ENCODE measurements at regions not wholly inside any gene's neighbourhood (a gene's known extent, or its start where the extent isn't known, plus 50 kb on each side); places are given as distances from the start of the nearest gene placed in this dataset.

DNA sequence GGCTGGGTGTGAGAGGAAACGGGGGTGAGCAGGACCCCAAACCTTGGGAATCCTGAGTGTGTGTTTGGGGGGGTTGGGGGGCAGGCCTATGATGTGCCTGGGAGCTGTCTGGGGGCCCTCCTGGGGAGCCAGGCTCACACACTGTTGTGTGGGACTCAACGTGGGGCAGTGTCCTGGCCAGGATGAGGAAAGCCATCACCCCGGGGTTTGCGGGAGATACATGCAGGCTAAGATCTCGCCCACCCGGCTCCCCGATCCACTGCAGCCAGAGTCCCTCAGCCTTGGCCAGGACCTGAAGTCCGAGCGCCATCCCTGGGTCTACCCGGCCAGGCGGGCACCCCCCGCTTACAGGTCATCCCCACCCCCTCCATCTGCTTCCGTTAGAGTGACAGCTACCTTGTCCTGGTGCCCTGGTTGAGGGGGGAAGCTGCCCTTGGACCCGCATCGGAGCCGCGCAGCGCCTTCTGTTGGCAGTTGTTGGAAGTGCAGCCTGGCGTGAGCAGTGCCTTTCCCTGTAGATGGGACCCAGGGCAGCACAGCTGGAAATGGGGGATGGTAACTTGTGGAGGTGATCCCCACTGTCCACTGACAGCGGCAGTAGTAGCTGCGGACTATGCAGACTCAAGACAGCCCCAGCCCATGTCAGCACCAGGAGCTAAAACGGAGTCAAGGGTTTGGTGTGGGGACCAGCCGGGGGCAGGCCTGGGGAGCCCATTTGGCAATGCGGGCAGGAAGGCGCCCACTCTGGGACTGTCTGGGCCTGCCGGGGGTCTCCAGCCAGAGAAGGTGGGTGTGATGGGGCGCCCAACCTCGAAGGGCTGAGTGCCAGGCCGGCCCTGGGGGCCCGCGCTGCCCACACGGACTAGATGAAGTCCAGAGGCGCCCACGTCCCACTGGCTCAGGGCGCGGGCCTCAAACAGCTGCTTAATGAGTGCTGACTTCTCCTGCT lies 885.6 kb upstream of the ZNF722 start:
- H3K27ac ChIP-seq (replicated peaks; ENCODE audit: low read length) = no peak overlapping the region
- no peak overlapping the region for H2BK120ac ChIP-seq (ENCODE audit: low read depth, low read length)
- H3K9me3 ChIP-seq (replicated peaks in 1 of 2; ENCODE audit: control insufficient read depth in 2 of 2, insufficient read depth in 1 of 2, low read depth in 1 of 2, low read length in 2 of 2) = peaks cover 13 to 18% of the 10 kb centered on the region in 2 donors
- H2BK5ac ChIP-seq (ENCODE audit: low read length) = no peak overlapping the region
- H3K23ac ChIP-seq (ENCODE audit: low read depth, low read length, poor library complexity) = no peak overlapping the region
- no peak overlapping the region for H2AFZ ChIP-seq (ENCODE audit: low read length)
- DNase-seq (ENCODE audit: low spot score) = no peak
- no peak overlapping the region for H3K4me3 ChIP-seq (ENCODE audit: low read length in 2 of 2)
- H3K18ac ChIP-seq (ENCODE audit: low read length) = no peak overlapping the region
- H3K9ac ChIP-seq (ENCODE audit: low read depth, low read length, poor library complexity) = peak overlapping the region; percentile 44
- H3K27me3 ChIP-seq (ENCODE audit: control insufficient read depth in 3 of 3, insufficient read depth in 3 of 3, low read depth in 1 of 3, low read length in 3 of 3) = no peaks in the 10 kb centered on the region
- H3K4me2 ChIP-seq (ENCODE audit: insufficient read depth, low read length, poor library complexity, severe bottlenecking) = no peak overlapping the region
- H4K91ac ChIP-seq (ENCODE audit: low read depth, low read length, poor library complexity) = no peak overlapping the region
- no peak overlapping the region for H3K4ac ChIP-seq (ENCODE audit: low read length)
- no peaks in the 10 kb centered on the region for H3K4me1 ChIP-seq (ENCODE audit: control insufficient read depth in 2 of 2, insufficient read depth in 1 of 2, low read depth in 1 of 2, low read length in 2 of 2)
- no peak overlapping the region for H2BK15ac ChIP-seq (ENCODE audit: low read length)
- no peaks in the 10 kb centered on the region for H3K36me3 ChIP-seq (replicated peaks in 1 of 2; ENCODE audit: control insufficient read depth in 2 of 2, insufficient read depth in 2 of 2, low read length in 2 of 2)
- no peak overlapping the region for H4K8ac ChIP-seq (ENCODE audit: low read depth, low read length)
- H3K79me1 ChIP-seq (ENCODE audit: low read depth, low read length) = no peaks in the 10 kb centered on the region
- H2BK12ac ChIP-seq (ENCODE audit: low read length) = no peak overlapping the region
- no peak overlapping the region for H3K14ac ChIP-seq (ENCODE audit: low read length)
- no peak overlapping the region for H2AK5ac ChIP-seq (ENCODE audit: low read depth, low read length)
- no CpG with 5 or more reads among the region's 36 CpGs for WGBS, 2 donors (ENCODE audit: extremely low coverage in 2 of 2, insufficient read length in 2 of 2, insufficient replicate concordance in 1 of 2)

DNA sequence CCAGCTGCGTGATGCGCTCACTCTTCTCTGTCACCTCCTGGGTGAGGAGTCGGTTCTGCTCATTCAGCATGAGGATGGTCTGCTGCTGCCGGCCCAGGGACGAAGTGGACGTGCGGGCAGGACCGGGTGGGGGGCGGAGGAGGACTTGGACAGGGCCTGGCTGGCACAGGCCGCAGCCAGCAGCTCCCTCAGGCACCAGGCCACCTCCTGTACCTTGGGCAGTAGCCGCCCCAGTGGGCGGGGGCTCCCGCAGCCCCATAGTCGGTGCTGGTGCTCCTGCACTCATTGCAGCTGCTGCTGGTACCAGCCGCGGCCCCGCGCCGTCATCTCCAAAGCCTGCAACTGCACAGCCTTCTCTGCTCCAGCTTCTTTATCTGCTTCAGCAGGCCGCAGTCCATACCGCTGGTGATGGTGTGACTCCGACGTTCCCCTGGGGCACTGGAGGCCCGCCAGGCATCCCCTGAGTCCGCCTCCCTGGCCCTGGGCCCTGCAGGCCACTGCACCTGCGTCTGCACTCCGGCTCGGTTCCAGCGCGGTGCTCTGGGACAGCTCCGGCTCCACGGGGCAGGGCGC lies 884.9 kb upstream of the ZNF722 start:
- no peak overlapping the region for H3K9ac ChIP-seq (ENCODE audit: low read depth, low read length, poor library complexity)
- no peak overlapping the region for H2AK5ac ChIP-seq (ENCODE audit: low read depth, low read length)
- no peak overlapping the region for H2BK15ac ChIP-seq (ENCODE audit: low read length)
- no peaks in the 10 kb centered on the region for H3K79me1 ChIP-seq (ENCODE audit: low read depth, low read length)
- no peak overlapping the region for H2BK12ac ChIP-seq (ENCODE audit: low read length)
- no peak overlapping the region for H3K4me3 ChIP-seq (ENCODE audit: low read length in 2 of 2)
- no peak overlapping the region for H3K4me2 ChIP-seq (ENCODE audit: insufficient read depth, low read length, poor library complexity, severe bottlenecking)
- WGBS, 2 donors (ENCODE audit: extremely low coverage in 2 of 2, insufficient read length in 2 of 2, insufficient replicate concordance in 1 of 2) = no CpG with 5 or more reads among the region's 33 CpGs
- H4K8ac ChIP-seq (ENCODE audit: low read depth, low read length) = no peak overlapping the region
- no peak overlapping the region for H3K23ac ChIP-seq (ENCODE audit: low read depth, low read length, poor library complexity)
- H4K91ac ChIP-seq (ENCODE audit: low read depth, low read length, poor library complexity) = no peak overlapping the region
- H3K14ac ChIP-seq (ENCODE audit: low read length) = no peak overlapping the region
- no peak overlapping the region for H3K4ac ChIP-seq (ENCODE audit: low read length)
- no peak overlapping the region for H2BK120ac ChIP-seq (ENCODE audit: low read depth, low read length)
- peaks cover 13 to 15% of the 10 kb centered on the region in 2 donors for H3K9me3 ChIP-seq (replicated peaks in 1 of 2; ENCODE audit: control insufficient read depth in 2 of 2, insufficient read depth in 1 of 2, low read depth in 1 of 2, low read length in 2 of 2)
- no peaks in the 10 kb centered on the region for H3K27me3 ChIP-seq (ENCODE audit: control insufficient read depth in 3 of 3, insufficient read depth in 3 of 3, low read depth in 1 of 3, low read length in 3 of 3)
- H2AFZ ChIP-seq (ENCODE audit: low read length) = no peak overlapping the region
- no peak for DNase-seq (ENCODE audit: low spot score)
- no peak overlapping the region for H2BK5ac ChIP-seq (ENCODE audit: low read length)
- no peak overlapping the region for H3K18ac ChIP-seq (ENCODE audit: low read length)
- no peaks in the 10 kb centered on the region for H3K4me1 ChIP-seq (ENCODE audit: control insufficient read depth in 2 of 2, insufficient read depth in 1 of 2, low read depth in 1 of 2, low read length in 2 of 2)
- no peaks in the 10 kb centered on the region for H3K36me3 ChIP-seq (replicated peaks in 1 of 2; ENCODE audit: control insufficient read depth in 2 of 2, insufficient read depth in 2 of 2, low read length in 2 of 2)
- H3K27ac ChIP-seq (replicated peaks; ENCODE audit: low read length) = no peak overlapping the region

DNA sequence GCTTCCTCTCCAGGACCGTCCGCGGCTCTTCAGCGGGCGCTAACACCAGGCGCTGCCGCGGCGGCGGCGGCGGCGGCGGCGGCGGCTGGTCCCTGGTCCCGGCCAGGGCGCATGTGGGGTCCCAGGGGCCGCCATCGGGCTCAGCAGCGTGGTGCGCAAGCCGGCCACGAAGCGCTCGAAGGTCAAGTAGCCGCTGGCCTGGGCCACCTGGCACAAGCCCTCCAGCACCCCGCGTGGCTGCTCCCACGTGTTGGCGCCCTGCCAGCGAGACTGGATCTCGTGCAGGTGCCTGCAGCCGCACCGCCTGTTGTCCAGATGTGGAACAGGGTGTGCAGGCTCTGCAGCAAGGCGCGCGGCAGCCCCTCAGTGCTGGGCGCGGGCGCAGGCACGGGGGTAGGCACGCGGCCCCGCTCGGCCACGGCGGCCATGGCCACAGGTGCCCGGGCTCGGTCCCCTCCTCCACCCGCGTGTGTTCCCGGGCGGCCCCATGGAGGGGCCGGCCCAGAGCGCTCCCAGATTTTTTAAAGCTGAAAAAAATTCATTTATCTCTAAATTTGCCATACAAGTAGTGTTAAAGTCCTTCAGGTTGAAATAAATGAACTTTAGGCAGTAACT lies 884.2 kb upstream of the ZNF722 start:
- Histone ChIP-seq H2AFZ (ENCODE audit: low read length) (no peak overlapping the region), H3K4me3 (ENCODE audit: low read length in 2 of 2) (peak overlapping the region in 1 of 2 donors; percentile 62), H2BK12ac (ENCODE audit: low read length) (no peak overlapping the region), H3K9ac (ENCODE audit: low read depth, low read length, poor library complexity) (no peak overlapping the region), H3K79me1 (ENCODE audit: low read depth, low read length) (no peaks in the 10 kb centered on the region), H3K18ac (ENCODE audit: low read length) (no peak overlapping the region), H3K9me3 (replicated peaks in 1 of 2; ENCODE audit: control insufficient read depth in 2 of 2, insufficient read depth in 1 of 2, low read depth in 1 of 2, low read length in 2 of 2) (peaks cover 13 to 15% of the 10 kb centered on the region in 2 donors), H2AK5ac (ENCODE audit: low read depth, low read length) (no peak overlapping the region), H2BK5ac (ENCODE audit: low read length) (no peak overlapping the region), H3K27ac (replicated peaks; ENCODE audit: low read length) (no peak overlapping the region), H3K27me3 (ENCODE audit: control insufficient read depth in 3 of 3, insufficient read depth in 3 of 3, low read depth in 1 of 3, low read length in 3 of 3) (no peaks in the 10 kb centered on the region), H4K8ac (ENCODE audit: low read depth, low read length) (no peak overlapping the region), H3K23ac (ENCODE audit: low read depth, low read length, poor library complexity) (no peak overlapping the region), H3K4me2 (ENCODE audit: insufficient read depth, low read length, poor library complexity, severe bottlenecking) (no peak overlapping the region), H2BK120ac (ENCODE audit: low read depth, low read length) (no peak overlapping the region), H3K4ac (ENCODE audit: low read length) (no peak overlapping the region), H3K14ac (ENCODE audit: low read length) (no peak overlapping the region), H3K4me1 (ENCODE audit: control insufficient read depth in 2 of 2, insufficient read depth in 1 of 2, low read depth in 1 of 2, low read length in 2 of 2) (no peaks in the 10 kb centered on the region), H4K91ac (ENCODE audit: low read depth, low read length, poor library complexity) (no peak overlapping the region), H3K36me3 (replicated peaks in 1 of 2; ENCODE audit: control insufficient read depth in 2 of 2, insufficient read depth in 2 of 2, low read length in 2 of 2) (no peaks in the 10 kb centered on the region), H2BK15ac (ENCODE audit: low read length) (no peak overlapping the region)
- WGBS, 2 donors (ENCODE audit: extremely low coverage in 2 of 2, insufficient read length in 2 of 2, insufficient replicate concordance in 1 of 2) = no CpG with 5 or more reads among the region's 56 CpGs
- no peak for DNase-seq (ENCODE audit: low spot score)
